ENCODE measurements at regions not wholly inside any gene's neighbourhood (a gene's known extent, or its start where the extent isn't known, plus 50 kb on each side); places are given as distances from the start of the nearest gene placed in this dataset.

GRCh38 chr5:67752357-67752708, 463.2 kb upstream of the PIK3R1 start:
- TF ChIP-seq CTCF (IDR thresholded peaks at IDR 0.05; ENCODE audit: low read depth, low read length, missing input control) = no peak
- TF ChIP-seq, protein P1, sequence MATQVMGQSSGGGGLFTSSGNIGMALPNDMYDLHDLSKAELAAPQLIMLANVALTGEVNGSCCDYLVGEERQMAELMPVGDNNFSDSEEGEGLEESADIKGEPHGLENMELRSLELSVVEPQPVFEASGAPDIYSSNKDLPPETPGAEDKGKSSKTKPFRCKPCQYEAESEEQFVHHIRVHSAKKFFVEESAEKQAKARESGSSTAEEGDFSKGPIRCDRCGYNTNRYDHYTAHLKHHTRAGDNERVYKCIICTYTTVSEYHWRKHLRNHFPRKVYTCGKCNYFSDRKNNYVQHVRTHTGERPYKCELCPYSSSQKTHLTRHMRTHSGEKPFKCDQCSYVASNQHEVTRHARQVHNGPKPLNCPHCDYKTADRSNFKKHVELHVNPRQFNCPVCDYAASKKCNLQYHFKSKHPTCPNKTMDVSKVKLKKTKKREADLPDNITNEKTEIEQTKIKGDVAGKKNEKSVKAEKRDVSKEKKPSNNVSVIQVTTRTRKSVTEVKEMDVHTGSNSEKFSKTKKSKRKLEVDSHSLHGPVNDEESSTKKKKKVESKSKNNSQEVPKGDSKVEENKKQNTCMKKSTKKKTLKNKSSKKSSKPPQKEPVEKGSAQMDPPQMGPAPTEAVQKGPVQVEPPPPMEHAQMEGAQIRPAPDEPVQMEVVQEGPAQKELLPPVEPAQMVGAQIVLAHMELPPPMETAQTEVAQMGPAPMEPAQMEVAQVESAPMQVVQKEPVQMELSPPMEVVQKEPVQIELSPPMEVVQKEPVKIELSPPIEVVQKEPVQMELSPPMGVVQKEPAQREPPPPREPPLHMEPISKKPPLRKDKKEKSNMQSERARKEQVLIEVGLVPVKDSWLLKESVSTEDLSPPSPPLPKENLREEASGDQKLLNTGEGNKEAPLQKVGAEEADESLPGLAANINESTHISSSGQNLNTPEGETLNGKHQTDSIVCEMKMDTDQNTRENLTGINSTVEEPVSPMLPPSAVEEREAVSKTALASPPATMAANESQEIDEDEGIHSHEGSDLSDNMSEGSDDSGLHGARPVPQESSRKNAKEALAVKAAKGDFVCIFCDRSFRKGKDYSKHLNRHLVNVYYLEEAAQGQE (IDR thresholded peaks at IDR 0.05) = no peak
- TF ChIP-seq FOXA1 (IDR thresholded peaks at IDR 0.05) = no peak
- TF ChIP-seq MAX (IDR thresholded peaks at IDR 0.05) = no peak
- no peak for TF ChIP-seq YY1 (IDR thresholded peaks at IDR 0.05)
- no peak for TF ChIP-seq GABPA (IDR thresholded peaks at IDR 0.05 in 1 of 2, conservative IDR thresholded peaks at IDR 0.05 in 1 of 2)
- TF ChIP-seq HNF4A (conservative IDR thresholded peaks at IDR 0.05) = no peak
- TF ChIP-seq TAF1 (conservative IDR thresholded peaks at IDR 0.05) = no peak
- no peak for TF ChIP-seq JUND (IDR thresholded peaks at IDR 0.05)

Measured in liver (tissue), 3 donors.